Liver (tissue), 6 donors: ENCODE measurements at regions not wholly inside any gene's neighbourhood (a gene's known extent, or its start where the extent isn't known, plus 50 kb on each side); places are given as distances from the start of the nearest gene placed in this dataset.
"Not testable (repeated sequence)": the region's sequence is repeated elsewhere in the genome, so short reads cannot be mapped to it uniquely, and the experiment has no call there.

Experiments used
- DNase-seq: peaks from one replicate; pipeline ENCODE4 v3.0.0-alpha.2; 2017; ENCODE audit warnings: low spot score
- H3K27ac ChIP-seq, 2 donors: one replicate each; pipeline ENCODE4 v1.7.0; 2013; ENCODE audit warnings: inconsistent platforms in 2 of 2, low read length in 2 of 2, control low read depth in 1 of 2, low read depth in 1 of 2, mild to moderate bottlenecking in 1 of 2
- H3K27me3 ChIP-seq, 4 donors: one replicate each; pipeline versions ENCODE4 v1.6.1 to v1.7.0; 2013; ENCODE audit warnings: low read length in 3 of 4, inconsistent platforms in 1 of 4, mild to moderate bottlenecking in 1 of 4, moderate library complexity in 1 of 4; ENCODE audit not compliant: control insufficient read depth in 4 of 4, insufficient read depth in 4 of 4
- H3K36me3 ChIP-seq, 4 donors: one replicate each; pipeline versions ENCODE4 v1.6.1 to v1.7.0; 2013; ENCODE audit warnings: low read length in 3 of 4, mild to moderate bottlenecking in 3 of 4, low read depth in 1 of 4, moderate library complexity in 1 of 4; ENCODE audit not compliant: control insufficient read depth in 4 of 4, insufficient read depth in 3 of 4
- H3K4me1 ChIP-seq, 4 donors: one replicate each; pipeline versions ENCODE4 v1.6.1 to v1.7.0; 2013; ENCODE audit warnings: low read length in 3 of 4, mild to moderate bottlenecking in 3 of 4, moderate library complexity in 1 of 4; ENCODE audit not compliant: control insufficient read depth in 4 of 4, insufficient read depth in 4 of 4
- H3K4me3 ChIP-seq, 3 donors: one replicate each; pipeline versions ENCODE4 v1.6.1 to v1.7.0; 2013; ENCODE audit warnings: low read length in 3 of 3, control low read depth in 1 of 3, low read depth in 1 of 3, mild to moderate bottlenecking in 1 of 3
- H3K9ac ChIP-seq, 2 donors: one replicate each; pipeline ENCODE4 v1.7.0; 2013; ENCODE audit warnings: low read length in 2 of 2, mild to moderate bottlenecking in 2 of 2, moderate library complexity in 2 of 2, control low read depth in 1 of 2, low read depth in 1 of 2
- H3K9me3 ChIP-seq, 4 donors: one replicate each; pipeline versions ENCODE4 v1.6.1 to v1.7.0; 2013; ENCODE audit warnings: low read length in 3 of 4; ENCODE audit not compliant: control insufficient read depth in 4 of 4
- WGBS: extraction: QIAGEN DNeasy Blood & Tissue Kit; methylation state at CpG from one replicate; pipeline ENCODE4 v1.1.7; 2013; 5-methylcytosine and 5-hydroxymethylcytosine counted together
- donor health status: healthy.
- donor health status: healthy.
- donor health status: healthy.

DNA sequence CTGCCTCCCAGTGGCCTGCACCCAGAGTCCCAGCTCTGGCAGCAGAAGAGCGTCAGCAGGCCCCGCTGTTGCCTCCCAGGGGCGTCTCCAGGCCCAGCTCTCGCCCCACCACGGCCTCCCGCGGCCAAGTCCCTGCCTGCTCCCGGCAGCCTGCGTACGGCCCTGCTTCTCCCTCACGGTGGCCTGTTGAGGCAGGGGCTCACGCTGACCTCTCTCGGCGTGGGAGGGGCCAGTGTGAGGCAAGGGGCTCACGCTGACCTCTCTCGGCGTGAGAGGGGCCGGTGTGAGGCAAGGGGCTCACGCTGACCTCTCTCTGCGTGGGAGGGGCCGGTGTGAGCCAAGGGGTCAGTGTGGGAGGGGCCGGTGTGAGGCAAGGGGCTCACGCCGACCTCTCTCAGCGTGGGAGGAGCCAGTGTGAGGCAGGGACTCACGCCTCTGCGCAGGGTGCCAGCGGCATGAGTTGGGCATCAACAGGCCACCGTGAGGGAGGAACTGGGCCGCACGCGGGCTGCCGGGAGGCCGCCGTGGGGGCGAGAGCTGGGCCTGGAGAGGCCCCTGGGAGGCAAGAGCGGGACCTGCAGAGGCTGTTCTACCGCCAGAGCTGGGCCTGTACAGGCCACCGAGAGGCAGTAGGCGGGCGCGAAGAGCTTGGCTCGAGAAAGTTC lies 254.1 kb upstream of the NUPR2 start:
- H3K9ac ChIP-seq, H3K4me3 ChIP-seq, H3K27ac ChIP-seq, DNase-seq, H3K36me3 ChIP-seq, H3K4me1 ChIP-seq, H3K27me3 ChIP-seq, H3K9me3 ChIP-seq: not testable (repeated sequence)
- WGBS = 85% methylated on average over 7 of the region's 43 CpGs

DNA sequence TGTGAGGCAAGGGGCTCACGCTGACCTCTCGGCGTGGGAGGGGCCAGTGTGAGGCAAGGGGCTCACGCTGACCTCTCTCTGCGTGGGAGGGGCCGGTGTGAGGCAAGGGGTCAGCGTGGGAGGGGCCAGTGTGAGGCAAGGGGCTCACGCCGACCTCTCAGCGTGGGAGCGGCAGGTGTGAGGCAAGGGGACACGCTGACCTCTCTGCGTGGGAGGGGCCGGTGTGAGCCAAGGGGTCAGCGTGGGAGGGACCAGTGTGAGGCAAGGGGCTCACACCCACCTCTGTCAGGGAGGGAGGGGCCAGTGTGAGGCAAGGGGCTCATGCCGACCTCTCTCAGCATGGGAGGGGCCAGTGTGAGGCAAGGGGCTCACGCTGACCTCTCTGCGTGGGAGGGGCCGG lies 251.7 kb upstream of the NUPR2 start:
- not testable (repeated sequence) for H3K27me3 ChIP-seq, H3K4me3 ChIP-seq, DNase-seq, H3K9me3 ChIP-seq, H3K9ac ChIP-seq, H3K27ac ChIP-seq, H3K36me3 ChIP-seq, H3K4me1 ChIP-seq
- WGBS = 94% methylated on average over 3 of the region's 19 CpGs

DNA sequence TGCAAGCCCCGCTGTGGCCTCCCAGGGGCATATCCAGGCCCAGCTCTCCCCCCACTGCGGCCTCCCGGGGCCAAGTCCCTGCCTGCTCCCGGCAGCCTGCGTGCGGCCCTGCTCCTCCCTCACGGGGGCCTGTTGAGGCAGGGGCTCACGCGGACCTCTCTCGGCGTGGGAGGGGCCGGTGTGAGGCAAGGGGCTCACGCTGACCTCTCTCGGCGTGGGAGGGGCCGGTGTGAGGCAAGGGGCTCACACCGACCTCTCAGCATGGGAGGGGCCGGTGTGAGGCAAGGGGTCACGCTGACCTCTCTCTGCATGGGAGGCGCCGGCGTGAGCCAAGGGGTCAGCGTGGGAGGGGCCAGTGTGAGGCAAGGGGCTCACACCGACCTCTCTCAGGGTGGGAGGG lies 251.2 kb upstream of the NUPR2 start:
- H3K27me3 ChIP-seq, H3K4me3 ChIP-seq, H3K27ac ChIP-seq, H3K9me3 ChIP-seq, H3K36me3 ChIP-seq, H3K4me1 ChIP-seq, DNase-seq, H3K9ac ChIP-seq: not testable (repeated sequence)
- WGBS = 95% methylated on average over 24 of the region's 24 CpGs

DNA sequence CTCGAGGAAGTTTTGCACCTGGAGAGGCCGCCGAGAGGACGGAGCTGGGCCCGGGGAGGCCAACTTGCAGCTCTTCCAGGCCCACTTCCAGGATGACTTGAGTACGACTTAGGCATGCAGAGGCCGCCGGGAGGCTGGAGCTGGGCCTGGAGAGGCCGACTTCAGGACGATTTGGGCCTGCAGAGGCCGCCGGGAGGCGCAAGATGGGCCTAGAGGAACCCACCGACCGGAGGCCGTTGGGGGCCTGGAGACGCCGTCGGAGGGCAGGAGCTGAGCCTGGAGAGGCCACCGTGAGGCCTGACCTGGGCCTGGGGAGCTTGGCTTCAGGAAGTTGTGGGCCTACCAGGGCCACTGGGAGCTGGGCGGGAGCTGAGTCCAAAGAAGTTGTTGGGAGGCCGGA lies 250.5 kb upstream of the NUPR2 start:
- H3K27me3 ChIP-seq, H3K36me3 ChIP-seq, H3K27ac ChIP-seq, DNase-seq, H3K4me3 ChIP-seq, H3K4me1 ChIP-seq, H3K9me3 ChIP-seq, H3K9ac ChIP-seq: not testable (repeated sequence)
- 93% methylated on average over 22 of the region's 22 CpGs for WGBS

DNA sequence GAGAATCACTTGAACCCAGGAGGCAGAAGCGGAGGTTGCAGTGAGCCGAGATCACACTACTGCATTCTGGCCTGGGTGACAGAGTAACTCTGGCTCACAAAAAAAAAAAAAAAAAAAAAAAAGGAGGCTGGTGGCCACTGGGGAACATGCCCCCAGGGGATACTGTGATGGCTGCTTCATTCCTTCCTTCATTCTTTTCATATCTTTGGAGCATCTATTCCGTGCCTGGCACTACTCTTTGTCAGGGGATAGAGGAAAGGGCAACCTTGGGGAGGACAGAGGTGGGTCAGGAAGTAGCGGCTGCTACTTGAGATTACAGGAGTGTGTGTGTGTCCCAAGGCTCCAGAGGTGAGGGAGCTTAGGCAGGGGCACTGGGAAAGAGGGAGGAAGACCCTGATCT lies 236.4 kb upstream of the NUPR2 start:
- not testable (repeated sequence) for H3K4me3 ChIP-seq, DNase-seq, H3K27me3 ChIP-seq, H3K9ac ChIP-seq, H3K4me1 ChIP-seq, H3K36me3 ChIP-seq, H3K27ac ChIP-seq, H3K9me3 ChIP-seq
- 70% methylated on average over 4 of the region's 4 CpGs for WGBS

DNA sequence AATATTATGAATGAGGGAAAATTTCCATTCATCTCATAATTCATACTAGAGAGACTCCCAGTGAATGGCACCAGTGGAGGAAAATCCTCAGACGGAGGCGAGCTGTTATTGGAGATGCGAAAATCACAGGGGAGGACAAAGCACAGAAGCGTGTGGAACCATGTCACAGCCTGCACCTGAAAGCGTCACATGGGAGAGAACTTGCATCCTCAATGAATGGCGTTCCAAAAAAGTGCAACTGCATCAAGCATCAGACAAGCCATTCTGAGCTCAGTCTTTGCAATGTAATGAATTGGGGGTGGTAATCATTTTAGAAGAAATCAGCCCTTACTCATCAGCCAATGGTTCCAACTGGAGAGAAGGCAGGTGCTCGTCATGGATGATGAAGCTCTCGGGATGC lies 235.0 kb upstream of the NUPR2 start:
- not testable (repeated sequence) for H3K9ac ChIP-seq, H3K4me3 ChIP-seq, DNase-seq, H3K27me3 ChIP-seq, H3K4me1 ChIP-seq, H3K9me3 ChIP-seq, H3K36me3 ChIP-seq, H3K27ac ChIP-seq
- 74% methylated on average over 7 of the region's 8 CpGs for WGBS

DNA sequence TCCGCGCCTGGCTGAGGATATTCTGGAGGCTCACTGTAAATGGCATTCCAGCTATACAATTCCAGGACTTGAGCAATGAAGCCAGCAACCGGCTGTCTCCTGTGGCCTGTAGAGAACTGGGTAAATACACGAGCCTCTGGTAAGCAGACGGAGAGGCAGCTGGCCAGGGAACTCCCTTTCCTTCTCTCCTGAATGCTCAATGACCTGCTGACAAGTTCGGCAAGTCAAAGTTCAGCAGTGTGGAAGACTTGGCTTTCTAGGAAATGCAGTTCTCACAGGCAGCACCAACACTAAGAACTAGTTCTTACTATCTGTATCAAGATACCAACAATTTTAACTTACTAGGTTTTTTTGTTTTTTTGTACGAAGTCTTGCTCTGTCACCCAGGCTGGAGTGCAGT lies 232.1 kb upstream of the NUPR2 start:
- not testable (repeated sequence) for H3K9ac ChIP-seq, H3K4me1 ChIP-seq, H3K4me3 ChIP-seq, H3K9me3 ChIP-seq, H3K36me3 ChIP-seq, DNase-seq, H3K27ac ChIP-seq, H3K27me3 ChIP-seq
- 74% methylated on average over 7 of the region's 7 CpGs for WGBS

- not testable (repeated sequence) for H3K9ac ChIP-seq, H3K4me3 ChIP-seq, H3K9me3 ChIP-seq, DNase-seq, H3K27ac ChIP-seq, H3K36me3 ChIP-seq, H3K4me1 ChIP-seq, H3K27me3 ChIP-seq
- 59% methylated on average over 9 of the region's 9 CpGs for WGBS
These were observed 212.1 kb upstream of the NUPR2 start for GRCh38 chr7:56328327-56328726.
